Mammary epithelial cell (primary cell): ENCODE measurements at regions not wholly inside any gene's neighbourhood (a gene's known extent, or its start where the extent isn't known, plus 50 kb on each side); places are given as distances from the start of the nearest gene placed in this dataset.

Experiments
- CTCF ChIP-seq, 2 donors: IDR thresholded peaks in 1 of 2; conservative IDR thresholded peaks in 1 of 2; 2 replicates each; pipeline ENCODE4 v1.5.1; 2011 to 2012; ENCODE audit warnings: inconsistent platforms in 2 of 2, low read length in 2 of 2, mild to moderate bottlenecking in 2 of 2, control low read depth in 1 of 2, low read depth in 1 of 2; ENCODE audit not compliant: insufficient read depth in 1 of 2; ENCODE audit errors: extremely low read depth in 1 of 2
- EZH2 ChIP-seq: IDR thresholded peaks from 2 replicates; pipeline ENCODE4 v1.6.1; 2012; ENCODE audit warnings: low read length, inconsistent platforms, borderline replicate concordance

- no peak for TF ChIP-seq CTCF (conservative IDR thresholded peaks at IDR 0.05 in 1 of 2, IDR thresholded peaks at IDR 0.05 in 1 of 2; ENCODE audit: extremely low read depth in 1 of 2, insufficient read depth in 1 of 2, low read depth in 1 of 2, low read length in 2 of 2)
- no peak for TF ChIP-seq EZH2
Measured at GRCh38 chr3:34998902-34999301, 640.4 kb upstream of the ARPP21 start.
